HUES64 (cell line): ENCODE measurements at regions not wholly inside any gene's neighbourhood (a gene's known extent, or its start where the extent isn't known, plus 50 kb on each side); places are given as distances from the start of the nearest gene placed in this dataset.

ENCODE experiments used
- H3K27ac ChIP-seq: 2 replicates; pipeline ENCODE4 v1.7.0; 2013; ENCODE audit warnings: low read depth, low read length, inconsistent platforms
- H3K27me3 ChIP-seq: 2 replicates; pipeline ENCODE4 v1.6.1; 2013; ENCODE audit warnings: mild to moderate bottlenecking, low read length; ENCODE audit not compliant: insufficient read depth
- H3K36me3 ChIP-seq: 2 replicates; pipeline ENCODE4 v1.6.1; 2013; ENCODE audit warnings: mild to moderate bottlenecking, low read length; ENCODE audit not compliant: insufficient read depth
- H3K4me1 ChIP-seq: 2 replicates; pipeline ENCODE4 v1.6.1; 2013; ENCODE audit warnings: mild to moderate bottlenecking, low read length, moderate library complexity; ENCODE audit not compliant: insufficient read depth
- H3K4me3 ChIP-seq: 2 replicates; pipeline ENCODE4 v1.5.1; 2013; ENCODE audit warnings: mild to moderate bottlenecking, low read length, moderate library complexity
- H3K9ac ChIP-seq: 2 replicates; pipeline ENCODE4 v1.6.1; 2013; ENCODE audit warnings: mild to moderate bottlenecking, low read depth, low read length
- H3K9me3 ChIP-seq: 2 replicates; pipeline ENCODE4 v1.6.1; 2013; ENCODE audit warnings: low read depth, low read length; ENCODE audit not compliant: insufficient read depth
- WGBS: fragments of 150-250, 120-280 bp; methylation state at CpG from one replicate; pipeline ENCODE4 v1.1.7; 2013; ENCODE audit warnings: missing lambda C conversion rate; 5-methylcytosine and 5-hydroxymethylcytosine counted together

DNA sequence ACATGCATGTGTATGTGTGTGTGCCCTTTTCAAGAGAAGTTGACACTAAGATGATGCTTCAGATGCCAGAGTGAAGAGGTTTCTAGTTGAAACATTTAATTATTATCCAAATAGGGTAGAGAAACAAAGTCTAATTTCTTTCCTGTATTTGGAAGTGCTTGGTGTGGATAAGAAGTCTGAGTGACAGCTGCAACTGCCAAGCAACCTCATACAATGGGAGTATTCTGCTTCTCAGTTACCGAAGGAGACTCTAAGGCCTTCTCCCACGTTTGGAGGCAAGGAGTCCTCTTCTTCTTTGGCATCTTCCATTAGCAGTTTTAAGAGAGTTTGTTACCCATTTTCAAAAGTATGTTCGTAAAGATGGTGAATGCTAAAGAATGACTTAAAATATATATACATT is 82.4 kb downstream of the HDGFL1 start:
- no peaks in the 10 kb centered on the region for H3K27me3 ChIP-seq
- no peak overlapping the region for H3K9ac ChIP-seq
- WGBS: 95% methylated on average over 2 of the region's 3 CpGs
- no peak overlapping the region for H3K27ac ChIP-seq
- no peaks in the 10 kb centered on the region for H3K36me3 ChIP-seq
- no peaks in the 10 kb centered on the region for H3K9me3 ChIP-seq
- H3K4me1 ChIP-seq: peaks cover 19% of the 10 kb centered on the region
- no peak overlapping the region for H3K4me3 ChIP-seq

GRCh38 chr6:22653980-22654610 is 84.7 kb downstream of the HDGFL1 start:
- Histone ChIP-seq H3K9me3 (no peaks in the 10 kb centered on the region), H3K27me3 (no peaks in the 10 kb centered on the region), H3K27ac (no peak overlapping the region), H3K4me1 (peaks cover 19% of the 10 kb centered on the region), H3K9ac (no peak overlapping the region), H3K4me3 (no peak overlapping the region), H3K36me3 (no peaks in the 10 kb centered on the region)
- 93% methylated on average over 7 of the region's 7 CpGs for WGBS

DNA sequence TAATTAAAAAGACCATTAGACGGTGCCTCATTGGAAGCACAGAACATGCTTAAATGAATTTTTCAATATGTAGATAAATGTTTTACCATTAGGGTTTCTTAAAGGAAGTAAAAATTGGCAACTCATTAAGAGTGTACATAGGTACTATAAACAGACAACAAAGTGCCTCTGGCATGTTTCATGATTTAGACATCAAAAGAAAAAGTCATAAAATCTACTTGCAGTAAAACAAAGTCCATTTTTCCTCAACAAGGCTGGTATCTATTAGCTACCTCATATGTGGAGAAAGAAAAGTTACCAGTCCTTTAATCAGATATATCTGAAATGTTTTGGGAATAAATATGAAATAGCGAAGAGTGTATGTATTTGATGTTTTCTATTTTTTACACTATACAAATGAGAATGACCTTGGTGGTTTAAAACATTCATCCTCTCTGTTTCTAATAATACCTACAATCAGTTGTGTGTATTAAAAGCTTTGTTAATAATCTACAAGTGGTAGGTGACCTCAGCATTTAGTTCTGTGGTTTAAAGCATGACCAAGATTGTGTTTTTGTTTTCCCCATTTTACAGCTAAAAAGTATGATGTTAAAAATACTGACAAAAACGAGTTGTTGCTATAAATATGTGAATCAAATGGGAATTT is 87.5 kb downstream of the HDGFL1 start:
- Histone ChIP-seq H3K27ac (no peak overlapping the region), H3K9ac (no peak overlapping the region), H3K4me3 (no peak overlapping the region), H3K27me3 (no peaks in the 10 kb centered on the region), H3K9me3 (no peaks in the 10 kb centered on the region), H3K36me3 (no peaks in the 10 kb centered on the region), H3K4me1 (peaks cover 11% of the 10 kb centered on the region; the same call in 1 of the 2 replicates)
- WGBS: 94% methylated on average over 2 of the region's 3 CpGs

DNA sequence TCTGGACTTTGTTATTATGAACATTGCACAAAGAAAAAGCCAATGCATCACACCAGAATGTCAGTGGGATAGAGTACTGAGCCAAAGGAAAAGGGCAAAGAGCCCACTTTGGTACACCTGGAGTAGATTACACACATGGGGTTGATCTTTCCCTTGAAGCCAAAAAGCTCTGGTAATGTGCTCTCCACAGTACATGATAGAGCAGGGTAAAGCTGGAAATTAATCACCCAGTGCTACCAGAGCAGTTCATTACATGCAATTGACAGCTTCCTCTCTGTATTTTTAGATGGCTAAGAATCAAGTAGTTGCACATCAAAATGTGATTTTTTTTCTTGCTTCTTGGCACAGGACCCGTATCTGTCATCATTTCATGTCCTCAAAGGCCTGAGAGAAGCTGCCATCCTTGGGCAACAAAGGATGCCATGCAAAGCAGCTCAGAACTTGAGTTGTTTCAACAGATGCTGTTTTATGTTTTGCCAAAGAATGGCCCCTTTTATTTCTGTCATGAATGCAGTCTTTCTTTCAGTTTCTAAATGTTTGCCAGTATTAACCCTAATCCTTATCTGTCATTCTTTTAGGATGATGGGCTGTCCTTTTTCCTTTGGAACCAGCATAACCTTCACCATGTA is 88.1 kb downstream of the HDGFL1 start:
- H3K27ac ChIP-seq: no peak overlapping the region
- H3K4me1 ChIP-seq: peaks cover 11% of the 10 kb centered on the region; the same call in 1 of the 2 replicates
- H3K27me3 ChIP-seq: no peaks in the 10 kb centered on the region
- no peak overlapping the region for H3K4me3 ChIP-seq
- no peaks in the 10 kb centered on the region for H3K36me3 ChIP-seq
- WGBS: 91% methylated on average over 1 of the region's 1 CpG
- H3K9ac ChIP-seq: no peak overlapping the region
- no peaks in the 10 kb centered on the region for H3K9me3 ChIP-seq

DNA sequence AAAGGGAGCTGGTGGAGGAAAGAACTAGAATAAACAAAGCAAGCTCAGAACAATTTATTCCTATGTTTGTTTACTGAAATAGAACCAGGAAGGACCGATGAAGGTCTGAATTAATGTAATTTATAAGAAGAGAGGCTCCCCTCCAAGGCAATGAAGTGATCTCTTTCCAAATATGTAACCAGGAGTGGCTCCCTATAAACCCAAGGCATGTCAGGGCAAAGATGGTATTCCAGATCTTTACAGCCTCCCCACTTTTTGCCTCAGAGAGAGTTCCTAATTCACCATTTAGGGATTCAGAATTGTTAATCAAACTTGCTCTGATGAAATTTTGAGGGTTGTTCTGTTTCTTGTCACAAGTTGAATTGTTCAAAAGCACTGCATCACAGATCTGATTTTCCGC is 88.8 kb downstream of the HDGFL1 start:
- 95% methylated on average over 1 of the region's 2 CpGs for WGBS
- no peaks in the 10 kb centered on the region for H3K27me3 ChIP-seq
- no peaks in the 10 kb centered on the region for H3K36me3 ChIP-seq
- no peak overlapping the region for H3K27ac ChIP-seq
- H3K4me3 ChIP-seq: no peak overlapping the region
- no peak overlapping the region for H3K9ac ChIP-seq
- H3K4me1 ChIP-seq: peaks cover 11% of the 10 kb centered on the region; the same call in 1 of the 2 replicates
- H3K9me3 ChIP-seq: no peaks in the 10 kb centered on the region

- Histone ChIP-seq H3K4me3 (no peak overlapping the region), H3K9ac (no peak overlapping the region), H3K9me3 (no peaks in the 10 kb centered on the region), H3K27ac (no peak overlapping the region), H3K27me3 (no peaks in the 10 kb centered on the region), H3K36me3 (no peaks in the 10 kb centered on the region), H3K4me1 (peaks cover 9% of the 10 kb centered on the region; the same call in 1 of the 2 replicates)
- WGBS: 94% methylated on average over 1 of the region's 1 CpG
These were observed 89.6 kb downstream of the HDGFL1 start for GRCh38 chr6:22658934-22659333.

- no peaks in the 10 kb centered on the region for H3K36me3 ChIP-seq
- H3K27me3 ChIP-seq: no peaks in the 10 kb centered on the region
- no peak overlapping the region for H3K4me3 ChIP-seq
- H3K9me3 ChIP-seq: no peaks in the 10 kb centered on the region
- H3K27ac ChIP-seq: no peak overlapping the region
- H3K4me1 ChIP-seq: no peaks in the 10 kb centered on the region
- WGBS: 91% methylated on average over 2 of the region's 2 CpGs
- H3K9ac ChIP-seq: no peak overlapping the region
These were observed 95.6 kb downstream of the HDGFL1 start for GRCh38 chr6:22664968-22665367.

DNA sequence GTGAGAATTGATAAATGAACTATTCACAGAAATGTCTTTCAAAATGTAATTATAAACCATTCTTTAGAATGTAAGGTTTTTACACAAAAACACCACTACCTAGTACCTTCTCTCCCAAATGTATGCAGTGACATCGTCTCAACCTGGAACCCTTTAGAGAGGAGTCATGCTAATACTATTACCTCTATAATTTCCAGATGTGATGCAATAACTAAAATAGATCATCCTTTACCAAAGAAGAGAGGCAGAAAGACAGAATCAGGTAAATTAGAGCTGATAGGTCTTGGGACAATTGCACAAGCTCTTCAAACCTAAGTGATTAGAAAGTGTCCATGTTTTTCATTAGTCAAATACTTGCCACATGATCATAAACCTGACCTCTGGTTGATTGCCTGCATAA is 96.7 kb downstream of the HDGFL1 start:
- Histone ChIP-seq H3K4me3 (no peak overlapping the region), H3K27me3 (no peaks in the 10 kb centered on the region), H3K27ac (no peak overlapping the region), H3K9me3 (no peaks in the 10 kb centered on the region), H3K36me3 (no peaks in the 10 kb centered on the region), H3K4me1 (no peaks in the 10 kb centered on the region), H3K9ac (no peak overlapping the region)
- 89% methylated on average over 1 of the region's 1 CpG for WGBS

DNA sequence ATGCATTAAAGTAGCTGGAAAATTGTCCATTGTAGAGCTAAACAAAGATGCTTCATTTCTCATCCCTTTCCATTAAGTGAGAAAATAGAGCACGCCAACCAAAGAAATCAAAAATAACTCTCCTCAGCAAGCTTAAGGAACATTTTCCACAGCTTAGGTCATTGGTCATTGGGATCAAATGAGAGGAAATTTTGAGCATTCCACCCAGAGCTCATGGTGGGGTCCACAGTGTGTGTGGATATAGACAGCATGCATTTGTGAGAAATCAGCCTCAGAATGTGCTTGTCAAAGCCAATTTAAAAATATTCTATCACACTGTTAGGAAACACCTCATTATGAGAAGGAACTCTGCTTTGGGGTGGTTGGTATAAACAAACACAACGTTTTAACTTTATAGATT is 97.2 kb downstream of the HDGFL1 start:
- Histone ChIP-seq H3K4me3 (no peak overlapping the region), H3K27me3 (no peaks in the 10 kb centered on the region), H3K4me1 (no peaks in the 10 kb centered on the region), H3K27ac (no peak overlapping the region), H3K9me3 (no peaks in the 10 kb centered on the region), H3K9ac (no peak overlapping the region), H3K36me3 (no peaks in the 10 kb centered on the region)
- WGBS: no CpG with 5 or more reads among the region's 2 CpGs

GRCh38 chr6:22667855-22668254 is 98.5 kb downstream of the HDGFL1 start:
- Histone ChIP-seq H3K27me3 (no peaks in the 10 kb centered on the region), H3K4me1 (no peaks in the 10 kb centered on the region), H3K4me3 (no peak overlapping the region), H3K9me3 (no peaks in the 10 kb centered on the region), H3K27ac (no peak overlapping the region), H3K36me3 (no peaks in the 10 kb centered on the region), H3K9ac (no peak overlapping the region)
- 88% methylated on average over 1 of the region's 1 CpG for WGBS

- H3K36me3 ChIP-seq: no peaks in the 10 kb centered on the region
- no peaks in the 10 kb centered on the region for H3K4me1 ChIP-seq
- WGBS: 95% methylated on average over 3 of the region's 3 CpGs
- H3K27me3 ChIP-seq: no peaks in the 10 kb centered on the region
- no peaks in the 10 kb centered on the region for H3K9me3 ChIP-seq
- H3K27ac ChIP-seq: no peak overlapping the region
- H3K4me3 ChIP-seq: no peak overlapping the region
- H3K9ac ChIP-seq: no peak overlapping the region
These were observed 98.9 kb downstream of the HDGFL1 start for GRCh38 chr6:22668307-22668706.
